Esophagus muscularis mucosa (tissue), 4 donors: ENCODE measurements at regions not wholly inside any gene's neighbourhood (a gene's known extent, or its start where the extent isn't known, plus 50 kb on each side); places are given as distances from the start of the nearest gene placed in this dataset.

Experiments used
- CTCF ChIP-seq, 3 experiments: fragments of 200-600 bp in 2 of 3; fragments of 450-650 bp in 1 of 3; sonication (generic) in 2 of 3; IDR thresholded peaks; one replicate each; pipeline ENCODE4 v1.5.1; 2017 to 2019; ENCODE audit warnings: antibody characterized with exemption in 3 of 3, mild to moderate bottlenecking in 2 of 3, moderate library complexity in 1 of 3
- EP300 ChIP-seq: sonication (generic); formaldehyde crosslinking; IDR thresholded peaks from one replicate; pipeline ENCODE4 v1.6.1; 2017; ENCODE audit warnings: antibody characterized with exemption
- POLR2A ChIP-seq: fragments of 450-650 bp; IDR thresholded peaks from one replicate; pipeline ENCODE4 v1.6.1; 2017; ENCODE audit warnings: antibody characterized with exemption, moderate library complexity, mild to moderate bottlenecking, low read depth

GRCh38 chr14:34220378-34220706 is 241.7 kb downstream of the SPTSSA start:
- TF ChIP-seq CTCF (IDR thresholded peaks at IDR 0.05) (no peak), POLR2A (no peak), EP300 (no peak)
